NCI-H748 (cell line): ENCODE measurements at regions not wholly inside any gene's neighbourhood (a gene's known extent, or its start where the extent isn't known, plus 50 kb on each side); places are given as distances from the start of the nearest gene placed in this dataset.
A peak's percentile ranks its signal among the peaks of the same experiment; 100 is the strongest.

Source experiments
- DNase-seq: peaks from one replicate; lab custom pipeline; 2025; ENCODE audit not compliant: unreplicated experiment; lab: John Stamatoyannopoulos, UW

DNA sequence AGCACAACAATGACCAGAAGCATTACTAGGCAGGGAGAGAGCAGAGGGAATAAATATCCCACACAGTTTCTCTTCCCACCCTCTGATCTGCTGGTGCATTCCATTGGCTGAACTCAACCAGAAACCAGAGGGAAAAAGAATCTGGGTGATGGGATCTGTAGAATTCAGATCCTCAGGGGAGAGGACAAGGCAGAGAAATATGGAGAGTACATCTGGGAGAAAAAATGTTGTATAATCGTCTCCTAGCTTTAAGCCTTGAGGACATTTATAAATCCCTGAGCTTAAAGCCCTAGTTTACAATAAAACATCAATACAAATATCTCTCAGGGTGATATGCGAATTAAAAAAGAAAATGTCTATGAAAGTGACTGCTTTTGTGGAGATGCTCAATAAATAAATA lies 368.1 kb upstream of the MAD2L1 start:
- DNase-seq: no peak

DNA sequence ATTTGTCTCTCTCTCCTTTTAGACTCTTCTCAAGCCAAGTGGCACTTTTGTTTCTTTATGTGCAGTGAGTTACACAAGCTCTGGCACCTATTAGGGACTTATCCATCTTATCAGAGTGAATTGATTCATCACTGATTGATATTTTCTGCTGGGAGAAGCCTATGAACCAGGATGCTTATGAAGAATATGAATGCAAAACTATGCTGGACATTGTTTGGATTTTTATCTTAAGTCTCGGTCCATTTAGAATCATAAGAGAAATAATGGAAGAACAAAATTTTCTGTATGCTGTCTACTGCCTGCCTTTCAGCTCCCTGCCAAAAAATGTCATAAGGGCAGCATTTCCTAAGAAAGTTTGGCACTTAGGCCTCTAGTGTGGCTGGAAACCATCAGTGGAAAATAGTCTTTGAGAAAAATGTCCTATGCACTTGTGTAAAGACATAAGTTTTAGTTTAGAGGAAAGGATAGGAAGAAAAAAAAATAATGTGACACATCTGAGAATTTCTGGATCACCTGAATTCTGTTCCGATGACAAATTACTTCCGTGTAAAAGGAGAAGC lies 365.7 kb upstream of the MAD2L1 start:
- no peak for DNase-seq

DNA sequence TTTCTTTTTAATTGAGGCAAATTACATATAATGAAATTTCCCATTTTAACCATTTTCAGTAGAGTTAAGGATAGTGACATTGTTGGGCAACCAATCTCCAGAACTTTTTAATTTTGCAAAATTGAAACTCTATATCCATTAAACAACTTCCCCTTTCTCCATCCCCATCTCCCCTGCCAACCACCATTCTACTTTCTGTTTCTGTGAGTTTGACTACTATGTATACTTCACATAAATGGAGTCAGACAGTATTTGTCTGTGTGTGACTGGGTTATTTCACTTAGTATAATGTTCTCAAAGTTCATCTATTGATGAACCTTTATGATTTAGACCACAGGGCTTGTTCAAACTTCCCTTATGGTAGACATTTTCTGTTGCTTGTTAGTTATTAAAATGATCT lies 364.5 kb upstream of the MAD2L1 start:
- DNase-seq: no peak

DNA sequence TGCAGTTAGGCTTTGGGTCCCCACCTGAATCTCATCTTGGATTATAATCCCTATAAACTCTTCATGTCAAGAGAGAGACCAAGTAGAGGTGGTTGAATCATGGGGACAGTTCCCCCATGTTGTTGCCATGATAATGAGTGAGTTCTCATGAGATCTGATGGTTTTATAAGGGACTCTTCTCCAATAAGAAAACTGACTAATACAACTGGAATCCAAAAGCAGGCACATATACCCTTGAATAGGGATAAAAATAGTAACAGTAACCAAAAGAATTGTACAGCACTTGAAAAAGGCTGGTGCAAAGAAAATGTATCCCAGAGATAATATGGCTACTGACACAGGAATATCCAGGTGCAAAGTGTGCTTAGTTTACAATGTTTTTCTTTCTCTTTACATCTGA lies 351.5 kb upstream of the MAD2L1 start:
- DNase-seq: no peak

DNA sequence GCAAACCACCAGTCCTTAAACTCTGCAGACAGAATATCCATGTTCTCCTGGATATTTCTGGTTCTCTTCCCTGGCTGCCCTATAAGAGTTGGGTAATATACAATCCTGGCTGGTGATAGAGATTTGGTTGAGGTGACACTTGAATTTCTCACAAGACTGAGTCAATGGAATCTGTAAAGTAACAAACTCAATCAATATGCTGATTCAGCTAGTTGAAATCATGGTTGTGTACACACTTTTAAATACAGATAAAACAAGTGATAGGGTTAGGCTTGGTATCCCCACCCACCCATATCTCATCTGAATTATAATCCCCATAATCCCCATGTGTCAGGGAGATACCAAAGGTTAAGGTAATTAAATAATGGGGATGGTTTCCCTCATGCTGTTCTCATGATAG lies 349.2 kb upstream of the MAD2L1 start:
- no peak for DNase-seq

DNA sequence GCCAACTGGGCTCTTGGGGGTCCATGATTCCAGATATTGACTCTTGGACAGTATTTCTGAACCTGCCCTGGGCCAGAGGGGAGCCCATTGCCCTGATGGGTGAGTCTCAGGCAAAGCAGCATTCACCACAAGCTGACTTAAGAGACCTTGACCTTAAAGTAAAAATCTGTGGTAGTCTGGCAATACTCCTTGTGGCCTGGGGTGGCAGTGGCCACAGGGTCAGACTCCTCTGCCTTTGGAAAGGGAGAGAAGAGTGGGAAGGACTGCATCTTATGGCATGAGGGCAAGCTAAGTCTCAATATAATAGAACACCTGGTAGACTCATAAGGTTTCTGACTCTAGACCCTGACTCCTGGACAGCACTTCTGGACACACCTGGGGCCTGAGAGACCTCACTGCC lies 340.3 kb upstream of the MAD2L1 start:
- DNase-seq: no peak

DNA sequence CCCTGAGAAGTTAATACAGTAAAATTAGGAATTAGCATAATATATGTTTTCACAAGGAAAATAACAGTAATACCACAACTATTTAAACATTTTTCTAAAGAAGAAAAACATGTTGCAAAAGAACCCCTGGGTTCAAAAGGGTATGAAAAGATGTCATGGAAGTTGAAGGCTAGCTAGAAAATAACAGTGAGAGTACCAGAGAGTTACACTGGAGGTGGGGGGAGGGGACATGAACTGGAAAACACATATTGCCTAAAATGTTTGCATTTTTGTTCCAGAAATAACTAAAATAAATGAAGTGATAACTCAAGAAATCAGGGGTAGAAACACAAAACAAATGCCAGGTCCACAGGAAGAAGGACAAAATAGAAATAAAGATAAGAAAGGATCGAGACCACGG lies 336.6 kb upstream of the MAD2L1 start:
- DNase-seq: no peak

DNA sequence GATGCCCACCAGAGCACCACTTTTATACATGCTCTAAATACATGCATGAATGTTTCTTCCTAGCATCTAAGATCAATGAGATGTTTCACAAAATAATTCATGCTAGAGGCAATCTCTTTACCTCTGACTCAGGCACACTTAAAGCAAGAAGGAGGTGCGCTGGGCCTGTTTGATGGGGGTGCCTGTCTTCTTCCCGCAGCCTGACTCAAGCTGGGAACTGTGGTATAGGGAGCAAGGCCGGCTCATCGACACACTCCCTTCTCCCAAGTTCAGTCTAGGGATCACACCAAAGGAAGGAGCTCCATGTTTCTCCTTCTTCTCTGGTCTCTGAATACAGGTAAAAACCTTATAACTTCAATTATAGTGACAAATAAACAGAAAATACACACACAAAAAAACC lies 333.8 kb upstream of the MAD2L1 start:
- no peak for DNase-seq

DNA sequence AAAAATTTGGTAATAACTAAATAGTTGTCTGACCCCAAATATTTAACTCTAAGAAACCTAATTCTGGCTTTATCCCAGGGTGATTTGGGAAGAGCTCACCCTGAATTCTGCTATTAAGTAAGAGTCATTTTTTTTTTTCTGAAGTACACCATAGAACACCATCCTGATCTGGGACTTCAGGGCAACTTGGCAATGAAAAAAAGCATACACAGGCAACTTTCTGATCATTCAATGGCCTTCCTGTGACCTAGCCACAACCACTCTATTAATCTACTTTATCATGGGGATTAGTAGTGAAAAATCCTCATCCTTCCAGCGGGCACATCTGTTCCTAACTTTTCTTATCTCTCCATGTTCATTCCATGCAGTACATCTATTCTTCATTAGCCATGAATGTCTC lies 333.2 kb upstream of the MAD2L1 start:
- DNase-seq: no peak

DNA sequence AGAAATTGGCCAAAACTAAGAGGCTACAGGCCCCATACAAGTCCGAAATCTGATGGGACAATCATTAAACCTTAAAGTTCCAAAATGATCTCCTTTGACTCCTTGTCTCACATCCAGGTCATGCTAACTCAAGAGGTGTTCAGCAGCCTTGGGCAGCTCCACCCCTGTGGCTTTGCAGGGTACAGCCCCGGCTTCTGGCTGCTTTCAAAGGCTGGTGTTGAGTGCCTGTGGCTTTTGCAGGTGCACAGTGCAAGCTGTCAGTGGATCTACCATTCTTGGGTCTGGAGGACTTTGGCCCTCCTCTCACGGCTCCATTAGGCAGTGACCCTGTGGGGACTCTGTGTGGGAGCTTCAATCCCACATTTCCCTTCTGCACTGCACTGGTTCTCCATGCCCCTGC lies 329.1 kb upstream of the MAD2L1 start:
- DNase-seq: no peak

DNA sequence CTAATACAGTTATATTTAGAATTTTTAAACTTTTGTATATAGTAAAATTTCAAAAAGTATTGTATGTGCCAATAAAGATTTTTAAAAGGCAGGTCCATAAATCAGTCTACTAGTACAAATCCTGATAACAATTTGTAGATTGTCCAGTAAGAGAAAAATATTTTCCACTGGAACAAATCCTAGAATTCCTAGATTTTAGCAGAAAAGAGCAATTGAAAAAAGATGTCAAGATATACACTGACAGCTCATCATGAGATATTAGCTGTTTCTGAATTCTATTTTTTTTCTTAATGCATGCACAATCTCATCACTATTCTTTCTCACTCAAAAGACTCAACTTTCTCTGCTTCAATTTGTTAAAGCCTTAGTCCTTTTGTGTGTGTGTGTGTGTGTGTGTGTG lies 289.2 kb upstream of the MAD2L1 start:
- no peak for DNase-seq

DNA sequence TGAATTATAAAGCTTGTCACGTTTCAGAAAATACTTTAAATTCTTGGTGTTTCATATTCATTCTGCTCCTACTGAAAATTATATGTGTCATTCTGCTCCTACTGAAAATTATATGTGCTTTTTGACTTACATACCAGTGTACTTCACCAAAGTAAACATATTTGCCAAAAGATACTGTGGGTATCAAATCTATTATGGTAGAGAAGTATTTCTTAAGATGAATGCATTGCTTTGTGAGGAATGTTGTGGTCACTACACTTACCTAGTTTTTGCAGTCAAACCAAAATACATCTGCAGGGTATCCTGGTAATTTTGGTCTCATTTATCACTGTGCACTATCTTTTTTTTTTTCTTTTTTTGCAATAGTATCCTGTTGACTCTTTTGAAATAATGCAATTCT lies 287.7 kb upstream of the MAD2L1 start:
- no peak for DNase-seq

DNA sequence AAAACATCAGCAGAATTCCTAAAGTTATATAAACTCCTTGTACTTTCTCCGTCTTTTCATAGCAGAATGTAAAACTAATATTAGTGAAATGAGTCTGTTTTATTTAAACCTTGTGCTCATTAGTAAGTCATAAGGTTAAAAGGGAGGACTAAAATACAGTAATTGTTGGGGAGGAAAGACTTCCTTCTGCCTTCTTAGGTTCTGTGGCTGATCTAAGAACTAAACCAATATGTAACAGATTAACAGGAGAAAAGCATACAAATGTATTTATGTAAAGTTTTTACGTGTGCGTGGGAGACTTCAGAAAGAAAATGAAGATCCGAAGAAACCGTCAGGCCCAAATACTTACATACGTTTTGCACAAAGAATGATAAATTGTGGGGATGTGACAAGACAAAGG lies 286.6 kb upstream of the MAD2L1 start:
- no peak for DNase-seq

DNA sequence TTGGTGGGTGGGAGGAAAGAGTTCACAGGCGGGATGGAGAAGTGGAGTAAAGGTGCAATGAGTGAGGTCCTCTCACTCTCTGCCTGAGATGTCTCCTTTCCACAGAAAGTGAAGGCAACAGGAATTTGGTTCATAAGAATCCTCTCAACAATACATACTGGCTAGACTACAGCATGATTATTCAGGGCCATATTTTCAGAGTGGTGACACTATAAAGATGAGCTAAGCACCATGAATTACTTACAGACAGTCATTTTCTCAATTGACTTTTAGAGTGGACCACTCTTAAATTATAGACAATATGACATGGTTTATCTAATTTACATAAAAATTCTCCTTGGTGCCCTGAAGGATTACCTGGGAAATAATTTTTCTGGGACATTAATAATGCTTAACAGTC lies 286.1 kb upstream of the MAD2L1 start:
- DNase-seq: no peak

DNA sequence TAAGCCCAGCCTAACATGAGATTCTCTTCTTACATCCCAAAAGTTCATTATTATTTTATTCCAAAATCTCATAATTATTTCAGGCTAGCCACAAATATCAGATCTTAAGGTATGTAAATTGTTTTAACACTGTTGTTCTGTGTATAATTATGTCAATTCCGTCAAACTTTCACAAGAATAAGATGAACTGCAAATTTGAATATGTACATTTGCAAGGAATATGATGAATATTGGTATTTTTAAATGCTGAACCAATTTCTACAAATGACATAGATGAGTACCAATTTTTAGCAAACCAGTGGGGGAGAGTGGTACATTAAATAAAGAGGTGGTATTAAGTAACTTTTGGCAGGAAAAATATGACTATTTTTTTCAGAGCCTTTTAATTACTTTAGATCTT lies 282.3 kb upstream of the MAD2L1 start:
- DNase-seq: no peak

DNA sequence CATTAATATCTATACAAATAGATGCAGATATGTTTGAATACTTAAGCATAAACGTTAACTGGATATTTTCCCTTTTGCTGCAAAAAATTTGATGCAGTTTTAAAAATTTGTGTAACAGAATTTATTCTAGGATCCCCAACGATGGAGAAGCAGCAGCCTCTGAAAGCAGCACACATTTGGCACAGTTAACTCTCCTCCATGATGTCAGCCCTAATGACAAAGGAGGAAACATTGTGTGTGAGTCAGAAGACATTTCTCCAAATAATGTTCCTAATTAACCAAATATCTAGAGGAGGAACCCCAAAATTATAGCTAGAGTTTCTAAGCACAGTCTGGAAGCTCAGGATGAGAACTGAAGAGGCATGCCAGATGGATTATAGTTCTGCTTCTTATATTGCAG lies 281.9 kb upstream of the MAD2L1 start:
- no peak for DNase-seq

DNA sequence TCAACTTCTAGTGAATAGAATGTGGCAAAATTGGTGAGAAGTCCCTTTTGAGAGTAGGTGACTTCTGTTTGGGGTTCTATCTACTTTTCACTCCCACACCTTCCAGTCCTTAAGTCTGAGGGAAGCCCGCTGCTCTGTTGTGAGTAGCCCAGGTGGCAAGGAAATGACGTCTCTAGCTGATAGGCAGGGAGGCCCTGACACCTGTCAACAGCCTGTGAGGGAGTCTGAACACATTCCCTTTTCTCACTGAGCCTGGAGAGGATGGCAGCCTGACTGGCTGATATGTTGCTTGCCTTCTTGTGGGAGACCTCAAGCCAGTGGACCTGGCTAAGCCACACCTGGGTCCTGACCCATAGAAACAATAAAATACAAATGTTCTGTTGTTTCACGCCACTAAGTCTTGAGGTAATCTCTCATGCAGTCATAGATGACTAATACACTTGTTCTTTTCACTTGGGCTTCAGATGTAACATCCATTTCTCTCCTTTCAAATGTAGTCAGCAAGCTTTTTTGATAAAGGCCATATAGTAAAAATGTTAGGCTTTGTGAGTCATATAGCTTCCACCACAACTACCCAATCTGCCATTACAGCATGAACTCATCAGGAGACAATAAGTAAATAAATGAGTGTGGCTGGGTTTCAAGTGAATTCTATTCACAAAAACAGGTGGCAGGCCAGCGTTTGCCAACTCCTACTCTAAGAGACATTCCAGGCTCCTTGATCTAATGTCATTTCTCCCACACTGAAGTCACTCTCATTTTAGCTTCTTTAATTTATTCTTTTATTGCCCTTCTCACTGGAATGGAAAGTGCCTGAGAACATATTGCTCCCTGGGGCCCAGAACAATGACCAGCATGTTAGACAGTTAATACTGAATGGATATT lies 265.1 kb upstream of the MAD2L1 start:
- peak; percentile 1 for DNase-seq

DNA sequence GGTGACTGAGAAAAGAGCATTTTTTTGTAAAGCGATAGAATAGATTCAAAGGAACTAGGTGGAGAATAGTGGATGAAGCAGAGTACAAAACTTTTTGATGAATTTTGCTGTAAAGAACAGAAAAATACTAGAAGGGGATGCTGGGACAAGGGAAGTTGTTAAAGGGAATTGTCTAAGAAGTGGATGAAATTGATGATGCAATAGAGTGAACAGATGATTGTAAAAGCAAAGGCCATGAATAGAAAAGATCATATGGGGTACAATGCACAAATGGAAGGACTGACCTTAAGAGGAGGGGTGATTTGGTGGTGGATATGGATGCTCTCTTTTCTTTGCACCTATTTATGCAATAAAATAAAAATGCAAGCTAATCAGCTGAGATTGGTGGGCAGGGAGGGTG lies 262.7 kb upstream of the MAD2L1 start:
- no peak for DNase-seq

DNA sequence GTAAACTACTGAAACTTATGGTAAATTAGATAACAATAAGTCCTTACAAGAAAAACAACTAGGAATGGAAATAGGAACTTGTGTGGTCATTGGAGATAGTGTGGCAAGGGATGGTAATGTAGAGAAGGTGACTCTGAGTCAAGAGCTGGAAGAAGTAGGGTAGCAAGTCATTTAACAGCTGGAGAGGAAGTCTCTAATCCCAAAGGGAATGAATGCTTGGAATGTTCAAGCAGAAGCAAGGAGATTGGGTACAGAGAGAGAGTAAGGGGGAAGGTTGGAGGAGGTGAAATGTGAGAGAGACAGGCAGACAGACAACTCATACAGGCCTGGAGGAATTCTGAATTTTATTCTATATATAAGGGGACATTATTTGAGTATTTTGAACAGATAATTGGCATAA lies 260.6 kb upstream of the MAD2L1 start:
- DNase-seq: no peak

DNA sequence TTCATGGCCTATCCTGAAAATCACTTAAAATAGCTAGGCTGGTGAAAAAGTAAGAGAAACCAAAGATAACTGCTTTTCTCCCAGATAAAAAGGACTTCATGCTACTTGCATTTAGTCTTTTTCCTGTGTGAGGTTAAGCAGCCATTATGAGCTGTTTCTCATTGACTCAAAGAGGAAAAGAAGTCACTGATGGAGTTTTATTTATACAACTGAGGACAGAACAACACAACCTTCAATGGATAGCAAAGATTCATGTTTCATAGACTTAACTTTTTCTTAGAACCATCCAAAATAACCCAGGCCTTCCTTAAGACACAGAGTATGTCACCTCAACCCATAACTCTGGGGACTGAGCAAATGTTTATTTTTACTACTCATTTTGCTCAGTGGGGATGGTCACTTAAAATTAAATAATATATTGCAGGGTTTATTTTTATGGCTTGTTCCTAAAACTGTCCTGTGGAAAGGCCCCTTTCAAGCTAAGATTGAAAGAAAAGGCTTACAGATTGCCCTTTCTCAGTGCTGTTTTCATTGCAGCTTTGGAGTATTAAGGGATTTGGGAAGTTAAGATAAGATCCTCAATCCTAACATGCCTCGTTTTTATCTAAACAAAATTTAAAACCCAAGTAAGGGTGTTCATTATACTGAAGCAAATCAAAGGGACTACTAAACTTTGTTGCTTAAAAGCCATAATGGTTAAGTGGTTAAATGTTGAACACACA lies 252.6 kb upstream of the MAD2L1 start:
- DNase-seq: no peak

DNA sequence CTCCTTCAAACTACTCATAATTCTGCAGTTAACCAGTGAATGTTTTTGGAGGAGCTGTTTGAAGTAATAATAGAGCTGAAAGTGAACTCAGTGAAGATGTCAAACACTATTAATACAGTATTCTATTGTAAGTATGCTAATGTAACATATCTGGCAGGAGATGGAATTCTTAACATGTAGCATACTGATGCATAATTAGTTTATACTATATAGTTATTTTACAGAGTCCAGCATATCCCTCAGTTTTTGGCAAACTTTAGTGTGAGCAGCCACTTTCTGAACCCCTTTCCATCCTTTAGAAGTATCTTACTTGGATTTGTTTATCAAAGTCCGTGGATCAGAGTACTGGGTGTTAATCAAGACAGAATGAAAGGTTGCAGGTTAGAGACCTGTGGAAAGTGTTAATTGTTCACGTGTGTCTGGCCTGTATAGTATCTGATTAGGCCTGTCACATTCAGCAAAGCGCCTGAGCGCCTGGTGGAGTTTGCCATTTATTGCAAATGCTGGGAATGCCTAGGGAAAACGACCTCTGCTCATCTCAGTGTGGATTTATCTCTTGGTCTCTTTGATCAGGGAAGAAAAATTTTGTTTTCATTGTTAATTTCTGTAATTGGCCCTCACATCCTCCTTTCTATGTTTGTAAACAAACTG lies 251.7 kb upstream of the MAD2L1 start:
- DNase-seq: no peak

DNA sequence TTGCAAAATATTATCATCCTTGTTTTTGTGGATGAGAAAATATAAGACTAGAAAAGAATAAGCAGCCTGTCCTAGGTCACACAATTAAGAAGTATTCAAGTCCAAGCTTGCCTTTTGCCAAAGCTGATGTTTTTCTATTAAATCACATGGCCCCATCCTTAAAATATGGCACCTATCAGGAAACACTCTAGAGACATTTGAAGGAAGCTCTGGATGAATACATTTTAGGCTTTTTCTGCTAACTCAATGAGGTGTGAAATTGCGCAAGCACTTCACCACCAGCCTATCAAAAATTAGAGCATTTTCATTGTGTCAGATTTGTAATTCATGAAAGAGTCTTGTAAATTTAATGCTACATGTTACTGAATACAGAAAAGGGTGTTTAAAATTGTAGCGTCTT lies 251.1 kb upstream of the MAD2L1 start:
- no peak for DNase-seq
